ENCODE measurements at regions not wholly inside any gene's neighbourhood (a gene's known extent, or its start where the extent isn't known, plus 50 kb on each side); places are given as distances from the start of the nearest gene placed in this dataset.

DNA sequence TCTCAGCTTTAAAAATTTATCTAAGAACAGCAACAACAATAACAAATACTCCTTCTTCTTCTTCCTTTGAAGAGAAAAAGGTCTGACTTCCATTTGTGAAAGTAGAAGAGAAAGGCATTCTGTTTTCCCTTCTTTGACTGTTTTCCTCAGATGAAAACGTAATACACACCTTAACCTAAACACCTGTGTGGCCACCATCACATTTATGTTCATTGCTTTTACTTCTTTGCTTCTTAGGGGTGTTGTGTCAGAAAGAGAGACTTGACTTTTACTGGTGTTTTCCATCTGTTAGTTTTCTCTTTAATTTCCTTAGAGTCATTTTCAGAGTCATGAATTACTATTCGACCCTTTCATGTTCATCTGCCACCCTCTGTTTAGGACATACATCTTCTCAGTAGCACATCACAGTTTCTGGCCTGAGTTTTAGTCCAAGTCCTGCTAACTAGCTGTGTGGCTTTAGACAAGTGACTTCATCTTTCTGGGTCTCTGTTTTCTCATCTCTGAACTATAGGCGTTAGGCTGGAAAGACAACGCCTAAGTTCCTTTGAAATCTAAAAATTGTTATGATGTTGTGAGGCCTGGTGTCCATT, 283.8 kb downstream of the GATA3 start:
- Histone ChIP-seq H3K27me3 (ENCODE audit: control insufficient read depth, insufficient read depth, low read length) (no peaks in the 10 kb centered on the region), H3K14ac (replicated peaks; ENCODE audit: low read depth, low read length) (no peak overlapping the region), H2AK9ac (replicated peaks; ENCODE audit: low read depth, low read length, poor library complexity) (no peak overlapping the region), H3K56ac (ENCODE audit: extremely low read depth, insufficient read depth, low read length) (no peak overlapping the region), H3K9ac (ENCODE audit: low read depth, low read length) (no peak overlapping the region), H4K91ac (ENCODE audit: insufficient read depth, low read depth, low read length) (no peak overlapping the region), H3K4me2 (ENCODE audit: low read depth, low read length) (no peak overlapping the region), H3K27ac (ENCODE audit: insufficient read depth, low read length) (no peak overlapping the region), H3K79me1 (ENCODE audit: low read depth in 1 of 2, low read length in 2 of 2) (no peaks in the 10 kb centered on the region), H3K18ac (ENCODE audit: low read depth, low read length) (no peak overlapping the region), H3K4me3 (ENCODE audit: insufficient read depth, low read depth, low read length) (no peak overlapping the region), H3K9me3 (ENCODE audit: control insufficient read depth, insufficient read depth, low read length) (peaks cover 7% of the 10 kb centered on the region; the same call in 1 of the 2 replicates), H3K9me1 (ENCODE audit: insufficient read depth, low read length) (no peaks in the 10 kb centered on the region), H3K4me1 (ENCODE audit: control insufficient read depth, insufficient read depth, low read length) (no peaks in the 10 kb centered on the region), H2BK5ac (ENCODE audit: low read depth, low read length, poor library complexity, severe bottlenecking) (no peak overlapping the region), H2AFZ (replicated peaks; ENCODE audit: low read length, poor library complexity) (no peak overlapping the region), H2AK5ac (ENCODE audit: low read depth, low read length) (no peak overlapping the region), H2BK120ac (ENCODE audit: low read depth, low read length) (no peak overlapping the region), H2BK15ac (ENCODE audit: low read depth, low read length) (no peak overlapping the region), H4K5ac (ENCODE audit: low read depth, low read length) (no peak overlapping the region), H3K23ac (ENCODE audit: low read depth, low read length) (no peak overlapping the region), H3K4ac (ENCODE audit: low read depth, low read length) (no peak overlapping the region), H4K20me1 (ENCODE audit: insufficient read depth, low read length) (no peaks in the 10 kb centered on the region), H4K8ac (ENCODE audit: low read depth in 2 of 2, low read length in 2 of 2) (no peak overlapping the region), H2BK20ac (ENCODE audit: low read depth, low read length) (no peak overlapping the region), H3K36me3 (ENCODE audit: control insufficient read depth, insufficient read depth, low read length) (no peaks in the 10 kb centered on the region)
- WGBS, 2 experiments (ENCODE audit: extremely low coverage in 2 of 2, insufficient read length in 1 of 2), result no CpG with 5 or more reads among the region's 4 CpGs
- intact Hi-C loops (cut with micrococcal nuclease) (no loop called here), in situ Hi-C loops (cut with MboI; ENCODE audit: low sequenced_read_pairs) (no loop called here), dilution Hi-C loops (cut with HindIII; ENCODE audit: low sequenced_read_pairs, unreplicated experiment) (no loop called here)
- DNase-seq, result no peak
- ChIA-PET POLR2A (ENCODE audit: unreplicated experiment) (no interaction called here), CTCF (no interaction called here)
- BruUV-seq (replicated peaks), result no TSS peak
- TF ChIP-seq SMC3 (IDR thresholded peaks at IDR 0.05; ENCODE audit: low read depth, low read length) (no peak), FOS (IDR thresholded peaks at IDR 0.05; ENCODE audit: low read depth, low read length) (no peak), CHD1 (IDR thresholded peaks at IDR 0.05; ENCODE audit: low read depth, low read length) (no peak), RFX5 (IDR thresholded peaks at IDR 0.05; ENCODE audit: low read depth, low read length) (no peak), BHLHE40 (IDR thresholded peaks at IDR 0.05; ENCODE audit: low read depth, low read length) (no peak), CEBPB (IDR thresholded peaks at IDR 0.05; ENCODE audit: low read depth, low read length) (no peak), RCOR1 (IDR thresholded peaks at IDR 0.05; ENCODE audit: insufficient replicate concordance, low read length) (no peak), MAFK (IDR thresholded peaks at IDR 0.05; ENCODE audit: low read depth, low read length) (no peak), POLR2A (IDR thresholded peaks at IDR 0.05; ENCODE audit: low read depth, low read length) (no peak), RAD21 (IDR thresholded peaks at IDR 0.05; ENCODE audit: low read length) (no peak), NFE2L2 (IDR thresholded peaks at IDR 0.05; ENCODE audit: low read depth, low read length) (no peak), MAZ (IDR thresholded peaks at IDR 0.05; ENCODE audit: borderline replicate concordance, low read depth, low read length) (no peak), MXI1 (IDR thresholded peaks at IDR 0.05; ENCODE audit: borderline replicate concordance, low read depth, low read length) (no peak)
- TF ChIP-seq, protein P1, sequence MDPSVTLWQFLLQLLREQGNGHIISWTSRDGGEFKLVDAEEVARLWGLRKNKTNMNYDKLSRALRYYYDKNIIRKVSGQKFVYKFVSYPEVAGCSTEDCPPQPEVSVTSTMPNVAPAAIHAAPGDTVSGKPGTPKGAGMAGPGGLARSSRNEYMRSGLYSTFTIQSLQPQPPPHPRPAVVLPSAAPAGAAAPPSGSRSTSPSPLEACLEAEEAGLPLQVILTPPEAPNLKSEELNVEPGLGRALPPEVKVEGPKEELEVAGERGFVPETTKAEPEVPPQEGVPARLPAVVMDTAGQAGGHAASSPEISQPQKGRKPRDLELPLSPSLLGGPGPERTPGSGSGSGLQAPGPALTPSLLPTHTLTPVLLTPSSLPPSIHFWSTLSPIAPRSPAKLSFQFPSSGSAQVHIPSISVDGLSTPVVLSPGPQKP (IDR thresholded peaks at IDR 0.05; ENCODE audit: borderline replicate concordance, low read depth, low read length), result no peak
- TF ChIP-seq, protein P2, sequence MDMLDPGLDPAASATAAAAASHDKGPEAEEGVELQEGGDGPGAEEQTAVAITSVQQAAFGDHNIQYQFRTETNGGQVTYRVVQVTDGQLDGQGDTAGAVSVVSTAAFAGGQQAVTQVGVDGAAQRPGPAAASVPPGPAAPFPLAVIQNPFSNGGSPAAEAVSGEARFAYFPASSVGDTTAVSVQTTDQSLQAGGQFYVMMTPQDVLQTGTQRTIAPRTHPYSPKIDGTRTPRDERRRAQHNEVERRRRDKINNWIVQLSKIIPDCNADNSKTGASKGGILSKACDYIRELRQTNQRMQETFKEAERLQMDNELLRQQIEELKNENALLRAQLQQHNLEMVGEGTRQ (IDR thresholded peaks at IDR 0.05; ENCODE audit: low read depth, low read length), result no peak
- TF ChIP-seq, protein P3, sequence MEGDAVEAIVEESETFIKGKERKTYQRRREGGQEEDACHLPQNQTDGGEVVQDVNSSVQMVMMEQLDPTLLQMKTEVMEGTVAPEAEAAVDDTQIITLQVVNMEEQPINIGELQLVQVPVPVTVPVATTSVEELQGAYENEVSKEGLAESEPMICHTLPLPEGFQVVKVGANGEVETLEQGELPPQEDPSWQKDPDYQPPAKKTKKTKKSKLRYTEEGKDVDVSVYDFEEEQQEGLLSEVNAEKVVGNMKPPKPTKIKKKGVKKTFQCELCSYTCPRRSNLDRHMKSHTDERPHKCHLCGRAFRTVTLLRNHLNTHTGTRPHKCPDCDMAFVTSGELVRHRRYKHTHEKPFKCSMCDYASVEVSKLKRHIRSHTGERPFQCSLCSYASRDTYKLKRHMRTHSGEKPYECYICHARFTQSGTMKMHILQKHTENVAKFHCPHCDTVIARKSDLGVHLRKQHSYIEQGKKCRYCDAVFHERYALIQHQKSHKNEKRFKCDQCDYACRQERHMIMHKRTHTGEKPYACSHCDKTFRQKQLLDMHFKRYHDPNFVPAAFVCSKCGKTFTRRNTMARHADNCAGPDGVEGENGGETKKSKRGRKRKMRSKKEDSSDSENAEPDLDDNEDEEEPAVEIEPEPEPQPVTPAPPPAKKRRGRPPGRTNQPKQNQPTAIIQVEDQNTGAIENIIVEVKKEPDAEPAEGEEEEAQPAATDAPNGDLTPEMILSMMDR (conservative IDR thresholded peaks at IDR 0.05; ENCODE audit: low read depth, low read length), result no peak
- ATAC-seq (ENCODE audit: low read depth), result no peak

All from IMR-90 (cell line).